ENCODE measurements at regions not wholly inside any gene's neighbourhood (a gene's known extent, or its start where the extent isn't known, plus 50 kb on each side); places are given as distances from the start of the nearest gene placed in this dataset.
A peak's percentile ranks its signal among the peaks of the same experiment; 100 is the strongest.

- no peak overlapping the region for H4K91ac ChIP-seq (ENCODE audit: insufficient read depth, low read depth, low read length)
- no peak overlapping the region for H4K8ac ChIP-seq (ENCODE audit: low read depth in 2 of 2, low read length in 2 of 2)
- H3K36me3 ChIP-seq (ENCODE audit: control insufficient read depth, insufficient read depth, low read length), result no peaks in the 10 kb centered on the region
- H3K27ac ChIP-seq (ENCODE audit: insufficient read depth, low read length), result no peak overlapping the region
- ChIA-PET POLR2A (ENCODE audit: unreplicated experiment) (no interaction called here), CTCF (no interaction called here)
- H3K4ac ChIP-seq (ENCODE audit: low read depth, low read length), result no peak overlapping the region; the same call in 1 of the 2 replicates
- peak overlapping the region; percentile 59 for H3K4me2 ChIP-seq (ENCODE audit: low read depth, low read length)
- no peak overlapping the region for H2AK5ac ChIP-seq (ENCODE audit: low read depth, low read length)
- no peak overlapping the region for H2AK9ac ChIP-seq (replicated peaks; ENCODE audit: low read depth, low read length, poor library complexity)
- H2BK120ac ChIP-seq (ENCODE audit: low read depth, low read length), result 0 out of 2 replicates have a peak overlapping the region, but pooled peaks have one; percentile 10
- no peak overlapping the region for H3K14ac ChIP-seq (replicated peaks; ENCODE audit: low read depth, low read length)
- H2AFZ ChIP-seq (replicated peaks; ENCODE audit: low read length, poor library complexity), result no peak overlapping the region
- H4K5ac ChIP-seq (ENCODE audit: low read depth, low read length), result peak overlapping the region; percentile 86; the same call in 1 of the 2 replicates
- DNase-seq (peak; percentile 25), ATAC-seq (ENCODE audit: low read depth) (no peak)
- H3K4me1 ChIP-seq (ENCODE audit: control insufficient read depth, insufficient read depth, low read length), result no peaks in the 10 kb centered on the region
- no peaks in the 10 kb centered on the region for H4K20me1 ChIP-seq (ENCODE audit: insufficient read depth, low read length)
- H2BK15ac ChIP-seq (ENCODE audit: low read depth, low read length), result no peak overlapping the region
- no peaks in the 10 kb centered on the region for H3K9me3 ChIP-seq (ENCODE audit: control insufficient read depth, insufficient read depth, low read length)
- no peaks in the 10 kb centered on the region for H3K27me3 ChIP-seq (ENCODE audit: control insufficient read depth, insufficient read depth, low read length)
- no peak overlapping the region for H3K18ac ChIP-seq (ENCODE audit: low read depth, low read length)
- H2BK20ac ChIP-seq (ENCODE audit: low read depth, low read length), result no peak overlapping the region
- in situ Hi-C loops (cut with MboI; ENCODE audit: low sequenced_read_pairs), result no loop called here
- H3K56ac ChIP-seq (ENCODE audit: extremely low read depth, insufficient read depth, low read length), result no peak overlapping the region
- TF ChIP-seq CEBPB (IDR thresholded peaks at IDR 0.05; ENCODE audit: low read depth, low read length), result peak; percentile 67
- no peak for TF ChIP-seq RFX5 (IDR thresholded peaks at IDR 0.05; ENCODE audit: low read depth, low read length)
- H3K4me3 ChIP-seq (ENCODE audit: insufficient read depth, low read depth, low read length), result no peak overlapping the region
- intact Hi-C loops (cut with micrococcal nuclease), result no loop called here
- H3K9me1 ChIP-seq (ENCODE audit: insufficient read depth, low read length), result 0 out of 2 replicates have a peak, but pooled peaks cover 4% of the 10 kb centered on the region
- no peaks in the 10 kb centered on the region for H3K79me1 ChIP-seq (ENCODE audit: low read depth in 1 of 2, low read length in 2 of 2)
- no peak overlapping the region for H3K23ac ChIP-seq (ENCODE audit: low read depth, low read length)
- dilution Hi-C loops (cut with HindIII; ENCODE audit: low sequenced_read_pairs, unreplicated experiment), result no loop called here
- no TSS peak for BruUV-seq (replicated peaks)
- H3K9ac ChIP-seq (ENCODE audit: low read depth, low read length), result no peak overlapping the region
- no peak overlapping the region for H2BK5ac ChIP-seq (ENCODE audit: low read depth, low read length, poor library complexity, severe bottlenecking)
Measured at GRCh38 chr5:120207129-120207528, 257.0 kb upstream of the PRR16 start.
